HG03196 (cell line): ENCODE measurements at regions not wholly inside any gene's neighbourhood (a gene's known extent, or its start where the extent isn't known, plus 50 kb on each side); places are given as distances from the start of the nearest gene placed in this dataset.

Source experiments
- ATAC-seq: cut with Tn5 transposase; IDR thresholded peaks from one replicate; pipeline ENCODE4 v1.9.1; 2021; ENCODE audit not compliant: unreplicated experiment

DNA sequence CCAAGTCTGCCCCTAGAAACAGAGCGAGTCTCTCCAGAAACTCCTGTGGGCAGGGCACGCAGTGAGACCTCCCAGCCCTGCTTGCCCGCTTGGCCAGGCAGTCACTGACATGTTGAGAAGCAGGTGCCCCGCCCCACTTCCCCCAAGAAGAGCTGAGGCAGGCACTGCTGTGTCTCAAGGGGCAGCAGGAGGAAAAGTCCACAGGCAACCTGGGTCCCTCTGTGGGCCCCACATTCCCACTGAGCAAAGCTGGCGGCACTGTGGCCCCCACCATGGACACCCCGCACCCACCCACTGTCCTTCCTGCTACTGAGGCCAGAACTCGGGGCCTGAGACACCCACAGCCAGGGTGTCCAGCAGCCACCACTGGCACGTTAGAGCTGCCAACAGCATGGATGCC is 137.3 kb upstream of the NKX1-1 start:
- no peak for ATAC-seq

DNA sequence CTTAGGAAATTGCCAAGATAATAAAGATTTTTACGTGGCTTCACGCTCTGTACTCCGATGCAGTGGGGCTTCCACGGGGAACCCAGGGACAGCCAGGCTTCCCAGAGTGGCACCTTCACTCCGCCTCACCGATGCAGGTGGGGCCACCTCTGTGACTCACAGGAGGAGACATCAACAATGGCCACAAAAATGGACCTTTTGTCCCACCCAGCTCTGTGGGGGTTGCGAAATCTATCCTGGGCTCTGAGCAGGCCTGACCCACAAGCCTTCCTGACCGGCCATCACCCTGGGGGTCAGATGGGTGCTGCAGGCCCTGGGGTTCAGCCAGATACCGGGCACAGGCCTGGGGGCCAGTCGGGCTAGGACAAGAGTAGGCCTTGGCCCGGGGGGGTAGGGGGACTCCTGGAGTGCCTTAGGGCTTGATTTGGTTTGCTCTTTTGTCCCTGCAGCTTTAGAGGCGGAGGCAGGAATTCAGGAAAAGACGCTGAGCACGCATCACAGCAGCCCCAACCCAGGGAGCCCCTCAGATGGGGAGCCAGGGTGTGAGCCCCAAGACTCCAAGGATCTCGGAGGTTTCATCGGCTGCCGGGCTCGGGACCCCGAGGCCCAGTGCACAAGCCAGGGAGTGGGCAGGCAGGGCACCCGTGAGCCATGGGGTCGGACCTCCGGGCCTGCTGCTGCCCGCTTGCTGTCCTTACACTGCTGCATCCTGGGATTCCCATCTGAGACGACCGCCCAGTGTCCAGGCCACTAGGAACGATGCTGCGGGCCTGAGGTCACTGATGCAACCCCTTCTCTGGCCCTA is 136.5 kb upstream of the NKX1-1 start:
- no peak for ATAC-seq

DNA sequence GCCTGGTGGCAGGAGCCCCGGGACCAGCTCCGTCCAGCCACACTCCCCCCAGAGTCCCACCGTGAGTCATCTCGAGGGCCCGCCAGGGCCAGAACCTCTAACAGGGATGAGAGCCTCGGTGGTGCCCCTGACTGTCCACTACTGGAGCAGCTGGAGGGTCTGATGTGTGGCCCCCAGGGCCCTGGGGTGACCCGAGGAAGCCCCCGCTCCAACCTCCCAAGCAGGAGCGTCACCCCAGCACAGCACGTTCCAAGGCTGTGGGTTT is 135.9 kb upstream of the NKX1-1 start:
- ATAC-seq: no peak

DNA sequence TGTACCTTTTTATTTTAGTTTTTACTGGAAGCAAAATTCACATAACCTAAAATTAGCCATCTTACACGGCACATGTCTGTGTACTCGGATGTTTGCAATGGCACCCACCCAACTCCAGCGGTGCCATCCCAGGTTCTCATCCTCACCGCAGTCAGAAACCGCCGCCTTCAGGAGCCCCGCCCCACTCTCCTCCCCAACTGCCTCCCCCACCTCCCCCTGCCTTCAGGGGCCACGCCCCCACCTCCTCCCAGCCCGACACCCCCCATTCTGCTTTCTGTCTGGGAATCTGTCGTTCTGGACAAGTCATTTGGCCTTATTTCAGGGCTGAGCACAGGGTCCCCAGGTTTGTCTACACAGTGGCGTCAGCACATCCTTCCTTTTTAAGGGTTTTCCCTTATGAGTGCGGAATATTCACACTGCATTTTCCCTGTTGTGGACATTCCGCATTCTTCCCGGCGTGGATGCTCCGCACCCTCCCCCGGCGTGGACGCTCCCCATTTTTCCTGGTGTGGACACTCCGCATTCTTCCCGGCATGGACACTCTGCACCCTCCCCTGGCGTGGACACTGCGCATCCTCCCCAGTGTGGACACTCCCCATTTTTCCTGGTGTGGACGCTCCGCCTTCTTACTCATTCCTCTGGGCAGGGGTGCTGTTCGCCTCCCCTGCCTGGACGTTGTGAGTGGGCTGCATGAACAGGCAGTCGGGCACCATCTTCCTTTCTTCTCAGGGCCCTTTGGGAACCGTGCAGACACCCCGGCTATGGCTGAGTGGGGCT is 135.4 kb upstream of the NKX1-1 start:
- ATAC-seq: no peak

DNA sequence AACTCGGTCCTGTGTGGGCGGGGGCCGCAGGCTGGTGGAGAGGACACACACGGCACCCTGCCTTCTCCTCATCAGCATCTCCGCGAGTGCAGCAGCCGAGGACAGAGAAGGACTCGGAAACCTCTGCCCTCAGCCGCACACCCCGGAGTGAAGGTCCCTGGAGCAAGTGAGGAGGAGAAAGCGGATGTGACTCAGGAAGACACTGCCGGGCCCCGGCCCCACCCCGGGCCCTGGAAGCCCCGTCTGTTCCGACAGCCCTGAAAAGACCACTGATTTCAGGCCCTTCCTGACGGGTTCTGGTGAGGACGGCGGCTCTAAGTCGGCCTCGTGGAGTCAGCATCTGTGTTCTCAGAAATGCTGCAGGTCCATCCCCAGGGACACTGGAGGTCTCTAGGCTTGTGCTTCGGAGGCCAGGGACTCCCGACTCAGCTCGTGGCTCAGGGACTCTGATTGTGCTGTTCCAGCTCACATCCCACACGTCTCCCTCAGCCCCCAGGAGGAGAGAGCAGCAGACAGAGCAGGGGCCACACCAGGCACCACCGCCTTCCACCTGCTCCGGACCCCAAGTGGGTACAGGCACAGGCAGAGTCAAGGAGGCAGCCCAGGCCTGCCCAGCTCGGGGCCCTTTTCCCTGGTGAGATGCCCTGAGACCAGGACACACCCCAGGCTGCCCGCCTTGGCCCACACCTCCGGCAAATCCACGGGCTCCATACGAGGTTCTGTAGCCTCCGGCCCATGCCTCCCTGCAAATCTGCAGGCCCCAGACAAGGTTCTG is 134.5 kb upstream of the NKX1-1 start:
- no peak for ATAC-seq

DNA sequence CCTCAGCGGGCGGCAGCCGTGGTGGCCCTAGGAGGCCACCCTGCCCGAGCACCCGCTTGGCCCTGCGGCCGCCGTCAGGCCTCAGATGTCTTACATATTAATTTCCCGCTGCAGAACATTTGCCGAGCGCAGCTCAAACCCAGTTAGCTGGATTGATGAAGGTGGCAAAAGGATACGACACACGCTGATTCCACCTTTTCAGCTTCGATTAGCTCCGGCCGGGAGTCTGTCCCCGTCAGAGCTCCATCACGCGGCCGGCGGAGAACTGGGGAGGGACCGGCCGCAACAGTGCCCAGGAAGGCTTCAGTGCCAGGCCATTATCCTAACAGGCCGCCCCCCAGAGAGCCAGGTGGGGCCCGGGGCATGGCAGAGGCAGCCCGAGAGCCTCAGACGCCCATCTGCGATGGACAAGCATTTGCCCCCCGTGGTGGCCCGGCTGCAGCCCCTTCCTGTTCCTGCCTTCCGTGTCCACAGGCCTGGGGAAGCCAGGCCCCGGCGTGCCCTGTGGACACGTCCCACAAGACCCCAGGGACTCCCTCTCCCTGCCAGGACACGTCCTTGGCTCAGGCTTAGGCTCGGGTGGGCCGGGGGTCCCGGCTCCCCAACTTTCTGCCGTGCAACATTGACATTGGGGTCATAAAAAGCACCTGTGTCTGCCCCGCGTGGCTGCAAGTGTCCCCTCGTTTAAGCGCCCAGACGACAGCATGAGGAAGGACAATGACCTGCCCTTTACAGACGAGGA is 133.8 kb upstream of the NKX1-1 start:
- ATAC-seq: no peak

DNA sequence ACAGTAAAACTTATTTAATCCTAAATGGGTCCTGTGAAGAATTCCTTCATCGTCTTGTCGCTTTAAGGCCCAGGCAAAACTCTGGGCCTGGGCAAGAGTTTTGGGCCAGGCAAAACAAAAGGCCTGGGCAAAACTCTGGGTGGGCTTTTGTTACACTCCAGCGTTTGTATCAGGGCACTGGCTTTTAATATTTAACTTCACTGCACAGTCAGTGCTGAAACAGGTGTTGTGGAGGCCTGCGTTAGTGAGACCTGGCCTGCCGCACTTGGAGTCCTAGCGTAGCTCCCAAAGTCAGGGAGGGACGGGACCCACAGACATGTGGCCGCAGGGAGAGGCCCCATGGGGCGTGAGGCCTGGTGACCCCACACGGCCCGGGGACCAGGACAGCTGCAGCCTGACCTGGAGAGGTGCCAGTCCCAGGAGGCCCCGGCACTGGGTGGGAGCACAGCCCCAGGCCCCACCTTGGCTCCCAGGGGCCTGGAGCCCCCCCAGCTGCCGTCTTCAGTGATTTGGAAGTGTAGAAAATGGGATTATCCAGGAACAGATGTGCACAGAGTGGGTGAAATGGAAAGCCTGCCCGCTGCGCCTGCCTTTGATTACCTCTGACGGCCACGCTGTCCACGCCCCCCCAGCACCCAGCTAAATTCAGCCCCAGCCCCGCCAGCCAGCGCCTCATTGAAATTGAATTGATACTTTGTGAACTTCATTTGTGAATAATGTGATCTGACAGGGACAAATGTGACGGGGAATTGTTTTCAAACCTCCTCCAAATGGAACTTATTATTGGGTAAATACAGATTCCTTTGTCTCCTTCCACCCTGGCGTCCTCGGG is 132.9 kb upstream of the NKX1-1 start:
- no peak for ATAC-seq

DNA sequence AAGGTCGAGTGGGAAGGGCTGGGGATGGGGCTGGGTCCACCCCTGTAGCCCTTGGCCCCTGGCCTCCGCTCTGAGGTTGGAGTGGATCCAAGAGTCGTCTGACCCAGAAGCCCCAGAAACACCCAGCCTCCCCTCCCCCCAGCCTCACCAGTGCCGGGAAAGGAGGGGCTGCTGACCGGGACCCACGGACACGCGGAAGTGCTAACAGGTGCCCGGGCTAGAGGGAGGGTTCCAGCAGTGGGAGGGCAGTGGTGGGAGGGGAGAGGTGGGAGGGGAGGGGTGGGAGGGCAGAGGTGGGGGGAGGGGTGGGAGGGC is 131.8 kb upstream of the NKX1-1 start:
- ATAC-seq: no peak

DNA sequence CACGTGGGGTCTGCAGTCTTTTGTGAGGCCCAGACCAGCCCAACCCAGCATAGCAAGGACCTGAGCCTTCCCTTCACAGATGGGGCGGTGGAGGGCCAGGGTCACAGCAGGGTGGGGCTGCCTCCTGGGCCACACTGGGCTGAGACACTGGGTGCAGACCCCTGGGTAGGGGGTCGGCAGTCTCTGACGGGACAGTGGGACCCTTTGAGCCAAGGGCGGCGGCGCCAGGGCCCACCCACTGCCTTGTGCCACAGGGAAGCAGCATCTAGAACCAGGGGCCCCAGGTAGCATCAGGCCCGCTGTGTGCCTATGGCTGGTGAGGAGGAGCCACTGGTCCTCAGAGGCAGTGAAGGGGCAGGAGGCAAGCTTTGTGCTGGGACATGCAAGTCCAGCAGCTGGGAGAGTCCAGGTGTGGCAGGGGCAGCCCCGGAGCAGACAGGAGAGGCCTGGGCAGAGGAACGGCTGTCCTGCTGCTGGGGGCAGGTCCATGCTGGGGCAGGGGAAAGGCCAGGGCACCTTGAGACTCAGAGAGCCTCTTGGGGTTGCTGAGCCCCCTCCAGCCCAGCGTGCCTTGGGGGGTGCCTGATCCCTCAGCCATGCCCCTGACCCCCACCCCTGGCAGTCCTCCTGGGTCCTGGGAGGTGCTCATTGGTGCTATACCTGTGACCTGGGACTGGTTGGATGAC is 131.3 kb upstream of the NKX1-1 start:
- ATAC-seq: no peak

DNA sequence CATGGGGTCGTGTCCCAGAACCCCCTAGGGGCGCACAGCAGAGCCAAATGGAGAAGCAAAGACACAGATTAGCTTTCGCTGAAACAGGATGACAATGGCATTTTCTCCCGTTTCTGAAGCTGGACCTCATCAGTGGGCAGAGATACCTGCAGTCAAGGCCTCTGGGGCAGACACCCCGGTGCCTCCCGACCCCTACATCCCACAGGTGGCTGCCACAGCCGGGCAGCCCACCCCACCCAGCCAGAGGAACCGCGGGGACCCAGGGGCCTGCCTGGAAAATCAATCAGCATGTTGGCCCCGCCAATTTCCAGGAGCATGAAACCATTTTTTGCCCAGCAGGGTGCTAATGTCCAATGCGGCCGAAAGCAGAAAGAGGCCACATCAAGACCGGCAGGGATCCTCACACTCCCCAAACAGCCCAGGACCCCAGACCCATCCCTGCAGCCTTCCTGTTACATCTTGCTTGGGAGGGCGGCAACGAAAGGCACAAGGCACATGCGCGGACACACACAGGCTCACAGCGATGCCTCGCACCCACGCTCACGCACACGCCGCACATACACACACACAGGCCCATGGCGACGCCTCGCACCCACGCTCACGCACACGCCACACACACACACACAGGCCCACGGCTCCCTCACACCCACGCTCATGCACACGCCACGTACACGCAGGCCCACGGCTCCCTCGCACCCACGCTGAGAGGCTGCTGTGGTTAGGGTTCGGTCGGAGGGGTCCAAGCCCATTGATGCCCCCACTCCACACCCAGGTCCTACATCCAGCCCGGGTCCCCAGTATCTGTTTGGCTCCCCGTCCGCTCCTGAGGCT is 130.6 kb upstream of the NKX1-1 start:
- no peak for ATAC-seq

DNA sequence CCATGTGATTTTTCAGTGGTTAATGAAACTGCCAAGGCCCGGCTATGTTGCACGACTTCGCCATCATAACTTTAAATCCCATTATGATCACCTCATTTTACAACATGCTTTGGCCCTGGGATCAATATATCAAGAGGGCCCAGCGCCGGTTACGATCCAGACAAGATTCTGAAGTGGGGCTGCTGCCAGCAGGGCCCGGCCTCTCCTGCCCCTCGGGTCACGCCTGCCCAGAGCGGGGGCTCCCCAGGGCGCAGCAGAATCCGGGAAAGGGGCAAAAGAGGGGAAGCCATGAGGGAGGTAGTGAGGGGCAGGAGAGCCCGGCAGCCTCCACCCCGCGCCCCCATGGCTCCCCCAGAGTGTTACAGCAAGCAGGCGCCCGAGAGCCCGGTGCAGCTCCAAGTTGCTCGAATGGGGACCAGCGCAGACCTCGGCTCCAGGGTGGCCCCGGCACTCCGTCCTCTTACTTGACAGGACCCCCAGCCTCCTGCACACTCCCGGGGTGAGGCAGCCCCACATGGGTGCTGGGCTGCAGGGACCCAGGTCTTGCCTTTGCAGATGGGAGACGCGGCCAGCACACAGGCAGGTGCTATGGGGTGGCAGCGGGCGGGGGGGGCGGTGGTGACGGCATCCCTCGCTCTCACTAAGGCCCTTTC is 129.8 kb upstream of the NKX1-1 start:
- no peak for ATAC-seq

DNA sequence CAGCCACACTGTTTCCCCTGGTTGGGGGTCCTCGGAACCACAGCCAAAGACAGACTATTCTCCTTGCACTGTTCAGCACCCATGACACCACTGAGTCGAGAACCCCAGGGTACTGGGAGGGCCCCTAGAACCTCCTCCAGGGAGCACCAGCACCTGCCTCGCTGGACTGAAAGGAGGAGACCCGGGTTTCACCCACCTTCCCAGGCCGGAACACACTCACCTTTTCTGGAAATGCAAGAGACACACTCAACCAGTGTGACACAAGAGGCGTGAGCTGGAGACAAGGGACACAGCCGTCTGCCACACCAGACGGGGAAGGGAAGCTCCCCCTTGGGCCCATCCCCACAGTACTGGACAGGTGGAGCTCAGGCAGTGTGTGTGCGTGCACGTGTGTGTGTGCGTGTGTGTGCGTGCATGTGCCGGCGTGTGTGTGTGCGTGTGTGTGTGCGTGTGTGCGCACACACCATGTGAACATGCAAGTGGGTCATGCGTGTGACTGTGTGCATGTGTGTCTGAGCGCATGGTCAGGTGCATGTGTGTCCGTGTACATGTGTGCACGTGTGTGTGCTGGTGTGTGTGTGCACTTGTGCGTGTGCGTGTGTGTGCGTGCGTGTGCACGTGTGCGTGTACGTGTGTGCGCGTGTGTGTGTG is 128.8 kb upstream of the NKX1-1 start:
- no peak for ATAC-seq

DNA sequence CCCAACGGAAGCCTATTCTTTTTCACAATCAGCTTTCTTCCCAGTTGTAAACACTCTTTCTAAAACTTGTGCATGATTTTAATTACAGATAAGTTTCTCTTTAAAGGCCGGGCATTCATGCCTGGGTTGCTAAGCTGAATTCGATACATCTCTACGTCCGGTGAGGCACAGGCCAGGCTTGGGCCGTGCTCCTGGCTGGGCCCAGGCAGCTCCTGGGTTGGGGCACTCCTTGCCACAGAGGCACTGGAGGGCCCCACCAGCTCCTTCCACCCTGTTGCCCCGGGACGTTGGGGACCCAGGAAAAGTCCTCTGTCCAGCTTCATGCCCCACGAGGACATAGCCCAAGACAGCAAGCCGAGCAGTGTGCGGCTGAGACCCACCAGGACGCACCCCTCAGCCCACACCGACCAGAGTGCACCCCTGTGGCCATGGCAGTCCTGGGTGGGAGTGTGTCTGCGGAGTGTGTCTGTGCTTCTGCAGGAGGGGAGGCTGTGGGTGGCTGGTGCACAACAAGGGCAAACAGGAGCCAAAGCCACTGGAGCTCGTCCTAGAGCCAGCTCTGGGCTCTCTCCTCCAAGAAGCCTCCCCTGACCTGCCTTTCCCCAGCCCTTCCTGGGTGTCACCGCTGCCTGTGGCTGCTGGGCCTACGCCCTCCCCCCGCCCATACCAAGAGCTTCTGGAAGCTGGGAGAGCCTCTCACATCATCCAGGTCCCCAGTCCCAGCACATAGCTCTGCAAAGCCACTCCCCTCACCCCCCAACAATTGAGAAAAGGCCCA is 128.0 kb upstream of the NKX1-1 start:
- no peak for ATAC-seq

DNA sequence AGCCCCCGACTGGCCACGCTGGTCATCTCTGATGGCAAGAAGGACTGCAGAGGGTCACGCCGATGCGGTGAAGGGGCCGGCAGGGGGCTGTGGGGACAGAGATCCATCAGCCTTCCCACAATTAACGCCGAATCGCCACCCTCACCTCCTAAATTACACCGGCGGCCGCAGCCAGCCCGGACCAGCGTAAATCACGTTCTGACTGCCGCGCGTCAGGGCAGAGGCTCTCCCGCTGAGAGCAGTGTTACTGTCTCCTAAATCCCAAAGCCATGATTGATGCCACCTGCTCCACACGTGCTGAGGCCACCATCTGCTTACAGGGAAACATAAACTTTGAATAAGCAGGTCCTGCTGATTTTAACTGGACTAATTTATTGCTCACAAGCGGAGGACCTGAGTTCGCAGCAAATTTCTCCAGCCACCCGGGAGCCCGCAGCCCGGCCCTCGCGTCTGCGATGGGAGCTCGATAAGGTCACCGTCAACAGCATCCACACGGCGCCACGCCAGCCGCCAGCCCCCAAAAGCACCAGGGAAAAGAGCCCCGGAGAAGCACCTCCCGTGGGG is 127.3 kb upstream of the NKX1-1 start:
- ATAC-seq: no peak

DNA sequence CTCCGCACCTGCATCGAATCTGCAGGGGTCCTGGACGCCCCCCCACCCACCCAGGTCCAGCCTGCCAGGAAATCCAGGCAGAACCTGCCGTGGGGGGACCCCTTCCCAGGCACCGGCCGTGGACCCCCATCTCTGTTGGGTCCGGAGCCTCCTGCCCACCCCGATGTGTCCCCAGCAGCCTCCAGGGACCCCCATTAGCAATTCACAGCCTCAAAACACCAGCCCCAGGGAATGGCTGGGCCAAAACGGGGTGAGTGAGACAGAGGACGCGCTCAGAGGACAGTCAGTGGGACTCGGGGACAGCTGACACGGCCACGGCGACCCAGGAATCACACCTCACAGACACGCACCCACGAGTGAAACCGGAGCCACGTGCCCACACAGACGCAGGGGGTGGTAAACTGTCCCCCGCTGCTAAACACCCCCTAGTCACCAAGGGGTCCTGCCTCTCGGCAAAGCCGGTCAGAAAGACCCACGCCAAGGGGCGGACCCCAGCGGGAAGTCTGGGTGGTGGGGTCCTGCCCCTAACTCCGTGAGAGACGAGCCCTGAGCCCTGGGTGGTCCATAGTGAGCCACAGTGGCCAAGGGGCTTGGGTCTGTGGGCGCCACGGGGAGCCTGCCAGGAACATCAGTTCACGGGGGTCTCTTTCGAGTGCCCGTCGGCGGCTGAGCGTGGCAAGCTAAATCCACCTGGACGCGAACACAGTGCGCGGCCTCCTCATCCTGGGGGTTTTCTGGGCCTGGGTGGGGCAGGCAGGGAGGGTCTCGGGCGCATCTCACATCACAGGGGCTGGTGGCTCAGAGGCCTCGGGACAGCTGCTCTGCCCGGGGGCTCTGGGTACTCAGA is 126.5 kb upstream of the NKX1-1 start:
- ATAC-seq: no peak
